HL-60 (cell line): ENCODE measurements at regions not wholly inside any gene's neighbourhood (a gene's known extent, or its start where the extent isn't known, plus 50 kb on each side); places are given as distances from the start of the nearest gene placed in this dataset.

Source experiments
- DNase-seq, 2 experiments: peaks; one replicate each; pipeline ENCODE4 v3.0.0-alpha.2; 2010 to 2020; ENCODE audit warnings: low read depth in 1 of 2, low spot score in 1 of 2
- H3K27ac ChIP-seq: fragments of 250-450 bp; sonication (Bioruptor Pico); replicated peaks from 2 replicates; pipeline ENCODE4 v1.5.1; 2020; ENCODE audit warnings: mild to moderate bottlenecking, moderate library complexity
- H3K27me3 ChIP-seq: fragments of 250-450 bp; sonication (Bioruptor Pico); 2 replicates; pipeline ENCODE4 v1.5.1; 2021; ENCODE audit warnings: mild to moderate bottlenecking, moderate library complexity; ENCODE audit not compliant: insufficient read depth, poor library complexity, severe bottlenecking
- H3K4me3 ChIP-seq: replicated peaks from 2 replicates; pipeline ENCODE4 v1.5.1; 2011; ENCODE audit warnings: mild to moderate bottlenecking, control low read depth, low read length; ENCODE audit not compliant: insufficient read depth
- CTCF ChIP-seq: IDR thresholded peaks from one replicate; pipeline ENCODE4 v1.5.1; 2011; ENCODE audit warnings: low read length, control low read depth, inconsistent platforms; ENCODE audit not compliant: insufficient read depth
- GABPA ChIP-seq: IDR thresholded peaks from 2 replicates; pipeline ENCODE4 v1.6.1; 2012; ENCODE audit warnings: low read depth
- POLR2AphosphoS5 ChIP-seq: IDR thresholded peaks from 2 replicates; pipeline ENCODE4 v1.6.1; 2012; ENCODE audit warnings: low read depth
- REST ChIP-seq: IDR thresholded peaks from 2 replicates; pipeline ENCODE4 v1.6.1; 2012; ENCODE audit warnings: low read depth; ENCODE audit not compliant: insufficient replicate concordance
- SPI1 ChIP-seq: IDR thresholded peaks from 2 replicates; pipeline ENCODE4 v1.6.1; 2012; ENCODE audit warnings: low read depth, mild to moderate bottlenecking, borderline replicate concordance

DNA sequence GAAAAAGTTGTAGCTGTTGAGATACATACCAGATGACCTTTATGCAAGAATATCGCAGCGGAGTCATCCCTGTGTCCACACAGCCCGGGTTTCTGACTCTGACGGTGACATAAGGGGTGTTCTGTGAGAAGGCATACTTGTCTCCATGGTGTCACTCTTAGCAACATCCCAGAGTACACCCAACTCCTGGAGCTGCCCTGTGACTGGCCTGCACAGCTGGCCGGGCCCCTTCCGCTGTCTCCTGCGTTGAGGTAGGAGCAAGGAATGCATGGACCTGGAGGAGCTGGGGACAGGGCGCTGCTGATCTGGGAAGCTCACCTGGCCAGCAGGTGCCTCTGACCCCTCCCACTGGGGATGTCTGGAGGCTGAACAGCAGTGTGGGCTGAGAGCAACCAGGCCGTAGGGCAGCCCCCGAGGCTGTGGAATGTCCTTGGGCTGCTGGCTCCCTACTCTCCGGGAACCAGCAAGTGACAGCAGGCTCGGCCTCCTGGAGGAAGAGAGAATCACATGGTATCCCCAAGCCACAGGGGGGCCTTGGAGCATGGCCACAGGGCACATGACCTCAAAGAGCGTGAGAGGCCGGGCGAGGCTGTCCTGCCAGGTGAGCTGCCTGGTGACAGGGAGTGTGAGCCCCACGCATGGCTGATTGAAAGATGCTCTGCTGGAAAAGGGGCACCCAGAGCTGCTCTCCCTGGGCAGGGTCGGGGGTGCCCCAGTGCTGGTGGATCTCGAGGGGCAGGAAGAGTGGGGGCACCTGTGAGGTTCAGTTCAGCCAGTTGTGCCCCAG lies 113.4 kb downstream of the MRPL36 start:
- TF ChIP-seq CTCF (no peak), POLR2AphosphoS5 (no peak), SPI1 (no peak), REST (no peak), GABPA (no peak)
- no peak overlapping the region for H3K27ac ChIP-seq
- no peaks in the 10 kb centered on the region for H3K27me3 ChIP-seq
- no peak for DNase-seq
- no peak overlapping the region for H3K4me3 ChIP-seq

- TF ChIP-seq POLR2AphosphoS5 (no peak), SPI1 (no peak), CTCF (no peak), GABPA (no peak), REST (no peak)
- Histone ChIP-seq H3K27ac (no peak overlapping the region), H3K27me3 (no peaks in the 10 kb centered on the region), H3K4me3 (no peak overlapping the region)
- DNase-seq: no peak
Observed at GRCh38 chr5:1685066-1685465, 114.6 kb downstream of the MRPL36 start.

GRCh38 chr5:1681955-1682354 lies 117.7 kb downstream of the MRPL36 start:
- Histone ChIP-seq H3K27me3 (no peaks in the 10 kb centered on the region), H3K27ac (no peak overlapping the region), H3K4me3 (no peak overlapping the region)
- DNase-seq: no peak
- TF ChIP-seq SPI1: no peak

- Histone ChIP-seq H3K27me3 (peaks cover 13% of the 10 kb centered on the region), H3K4me3 (no peak overlapping the region), H3K27ac (no peak overlapping the region)
- TF ChIP-seq CTCF: no peak
- no peak for TF ChIP-seq SPI1
- TF ChIP-seq GABPA: no peak
- TF ChIP-seq REST: no peak
- TF ChIP-seq POLR2AphosphoS5: no peak
- DNase-seq: peak in 1 of 2 experiments; percentile 19
Observed at GRCh38 chr5:1673042-1673677, 126.5 kb downstream of the MRPL36 start.
